Renal pelvis (tissue), 1 donor: ENCODE measurements at regions not wholly inside any gene's neighbourhood (a gene's known extent, or its start where the extent isn't known, plus 50 kb on each side); places are given as distances from the start of the nearest gene placed in this dataset.
"Not testable (repeated sequence)": the region's sequence is repeated elsewhere in the genome, so short reads cannot be mapped to it uniquely, and the experiment has no call there.

Experiments used
- DNase-seq: peaks from one replicate; pipeline ENCODE4 v3.0.0-alpha.2; 2013

DNA sequence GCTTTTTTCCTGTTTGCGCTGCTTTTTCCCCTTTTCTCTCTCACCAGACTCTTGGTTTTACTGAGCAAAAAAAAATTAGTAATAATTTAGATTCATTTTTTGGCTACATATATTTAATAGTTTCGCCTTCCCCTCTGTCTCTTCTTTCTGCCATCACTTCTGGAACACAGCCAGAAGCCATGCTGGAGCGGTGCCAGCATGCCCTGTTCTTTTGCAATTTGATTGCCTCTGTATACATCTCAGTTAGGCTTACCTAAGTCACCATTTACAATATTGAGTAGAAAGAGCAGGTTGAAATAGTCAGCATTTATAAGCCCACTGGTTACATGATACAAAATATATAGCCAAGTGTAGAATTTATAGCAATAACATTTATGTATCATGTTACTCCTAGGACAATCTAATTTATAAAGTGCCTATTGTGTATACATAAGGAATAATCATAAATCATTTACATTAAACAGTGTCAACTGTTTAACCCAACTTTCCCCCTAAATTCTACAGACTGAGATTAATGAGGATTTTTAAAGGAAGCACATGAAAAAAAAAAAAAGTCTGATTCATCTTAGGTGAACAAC lies 413.8 kb upstream of the SOX5 start:
- DNase-seq: no peak

DNA sequence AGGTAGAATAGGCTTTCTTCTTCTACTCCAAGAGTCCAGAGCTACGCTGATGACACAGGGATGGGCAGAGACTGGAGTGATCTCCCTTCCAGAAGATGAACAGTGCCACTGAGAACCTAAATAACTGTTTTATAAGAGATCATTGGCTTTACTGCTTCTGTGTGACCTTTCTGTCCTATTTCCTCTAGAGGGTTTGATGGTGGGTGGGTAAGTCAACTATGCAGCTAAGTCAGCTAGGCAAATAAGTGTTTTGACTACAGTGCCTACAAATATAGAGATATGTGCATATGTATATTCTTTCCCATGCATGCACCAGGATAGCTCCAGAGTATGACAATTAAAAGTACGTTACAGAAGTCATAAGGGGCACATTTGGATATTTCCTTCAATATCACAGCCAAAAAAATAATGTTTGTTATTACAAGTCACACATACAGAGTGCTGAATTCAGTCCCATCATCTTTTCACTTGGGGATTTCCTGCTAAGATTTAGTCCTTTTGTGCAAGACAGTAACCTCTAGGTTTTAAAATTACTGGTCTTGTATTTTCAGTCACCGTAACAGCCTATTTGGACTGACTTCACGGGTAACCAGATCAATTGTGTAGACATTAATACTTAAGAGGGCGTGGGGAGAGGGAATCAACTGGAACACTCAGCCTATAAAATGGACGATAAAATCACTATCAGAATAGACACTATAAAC lies 412.6 kb upstream of the SOX5 start:
- DNase-seq: no peak

DNA sequence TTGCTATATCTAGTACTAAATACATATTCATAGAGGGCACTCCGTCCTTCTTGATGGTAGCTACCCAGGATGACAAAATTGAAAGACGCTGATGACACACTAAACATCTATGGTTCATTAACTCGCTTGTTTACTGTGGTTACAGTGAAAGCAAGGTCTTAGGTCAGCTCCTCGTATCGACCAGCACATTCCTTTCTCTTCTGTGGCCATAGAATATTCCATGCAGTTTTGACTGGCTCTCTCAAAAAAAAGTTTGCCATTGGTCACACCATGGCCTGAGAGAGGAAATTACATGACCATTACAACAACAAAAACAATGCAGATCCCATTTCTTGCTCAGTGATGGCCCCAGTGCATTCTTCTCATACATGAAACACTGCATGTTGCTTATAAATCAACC lies 411.4 kb upstream of the SOX5 start:
- DNase-seq: no peak

DNA sequence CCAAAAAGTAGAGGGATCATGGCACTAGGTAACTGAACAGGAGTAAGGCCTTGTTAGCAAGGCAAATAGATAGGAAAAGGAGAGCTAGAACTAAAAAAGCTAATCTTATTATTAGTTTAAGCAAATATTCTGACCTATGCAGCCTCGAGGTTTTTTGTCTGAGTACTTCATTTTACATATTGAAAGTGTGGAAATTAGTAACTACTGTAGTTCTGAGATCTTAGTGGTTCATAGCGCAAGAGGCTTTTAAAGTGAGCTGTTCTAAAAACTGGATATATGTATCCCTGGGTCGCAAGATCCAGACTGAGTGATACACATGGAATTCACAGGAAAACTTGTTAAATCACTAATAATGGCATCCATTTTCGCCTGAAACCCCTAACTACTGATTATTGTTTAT lies 411.0 kb upstream of the SOX5 start:
- no peak for DNase-seq

DNA sequence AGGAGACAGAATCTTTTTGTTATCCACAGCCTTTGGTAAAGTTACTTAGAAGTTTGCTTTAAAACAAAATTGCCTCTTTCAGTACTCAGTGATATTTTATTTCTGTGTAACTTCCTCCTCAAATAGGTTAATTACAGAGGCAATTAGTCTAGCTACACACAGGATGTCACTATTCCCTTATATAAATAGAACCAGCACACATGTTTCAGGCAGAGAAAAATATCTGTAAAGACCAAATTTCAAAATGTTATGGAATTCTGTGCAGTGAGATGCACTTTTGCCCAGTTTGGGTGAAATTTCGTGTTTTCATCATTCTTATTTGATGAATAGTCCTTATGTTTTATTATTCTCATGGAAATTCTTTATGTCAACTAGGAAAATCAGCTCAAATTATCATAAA lies 410.6 kb upstream of the SOX5 start:
- no peak for DNase-seq

DNA sequence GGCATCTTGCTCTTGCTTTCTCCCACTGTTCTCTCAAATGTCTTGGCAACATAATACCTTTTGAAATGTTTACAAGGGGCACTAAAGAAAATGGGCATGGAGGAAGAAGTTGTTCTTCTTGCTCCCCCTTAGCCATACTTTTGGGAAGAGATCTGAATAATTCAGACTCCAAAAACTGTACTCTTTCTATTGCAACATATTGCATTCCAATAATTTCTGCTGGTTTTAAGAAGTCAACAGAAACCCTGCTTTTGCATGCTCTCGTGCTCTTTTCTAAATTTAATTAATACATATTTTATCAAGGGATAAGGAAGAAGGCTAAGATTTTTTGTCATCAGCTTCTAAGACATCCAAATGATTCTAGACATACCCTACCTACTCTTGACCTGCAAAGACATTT lies 409.9 kb upstream of the SOX5 start:
- DNase-seq: no peak

DNA sequence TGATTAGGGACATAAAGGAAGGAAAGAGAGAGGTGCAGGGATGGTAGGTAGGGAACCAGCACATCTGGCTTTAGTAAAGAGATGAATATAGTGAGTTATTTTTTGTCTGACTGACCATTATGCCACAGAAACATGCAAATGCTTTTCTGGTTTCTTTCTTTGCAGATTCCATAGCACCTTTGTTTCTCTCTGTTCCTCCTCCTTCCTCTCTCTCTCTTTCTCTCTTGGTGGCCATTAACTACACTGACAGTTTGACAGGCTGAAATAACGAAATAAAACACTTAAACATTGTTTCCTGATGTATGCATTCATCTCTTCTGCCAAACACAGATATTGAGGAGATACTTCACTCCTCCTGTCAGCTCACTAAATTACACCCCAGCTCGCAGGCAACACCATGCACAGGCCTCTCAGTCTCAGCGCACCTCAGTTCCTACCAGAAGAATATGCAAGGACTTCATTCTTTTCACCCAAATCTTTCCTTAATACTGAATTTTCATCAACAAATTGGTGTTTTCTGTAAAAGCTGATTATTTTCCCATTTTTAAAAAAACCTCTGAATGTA lies 406.9 kb upstream of the SOX5 start:
- no peak for DNase-seq

DNA sequence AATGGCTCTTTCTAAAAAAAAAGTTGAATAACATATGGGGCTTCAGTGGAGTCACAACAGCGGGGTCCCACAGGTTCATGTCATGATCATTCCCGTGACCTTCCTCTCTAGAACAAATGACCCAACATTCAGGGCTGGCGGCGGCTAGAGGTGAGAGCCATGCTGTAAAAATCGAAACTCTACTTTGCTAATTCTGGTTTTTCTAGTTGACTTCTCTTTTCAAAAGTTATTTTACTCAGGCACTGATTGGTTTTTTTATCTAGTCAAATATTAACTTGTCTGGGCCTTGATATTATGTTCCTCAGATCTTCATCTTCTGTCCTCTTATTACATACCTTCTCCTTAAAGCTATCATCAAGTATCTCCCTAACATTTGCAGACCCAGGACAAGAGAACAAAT lies 402.9 kb upstream of the SOX5 start:
- no peak for DNase-seq

DNA sequence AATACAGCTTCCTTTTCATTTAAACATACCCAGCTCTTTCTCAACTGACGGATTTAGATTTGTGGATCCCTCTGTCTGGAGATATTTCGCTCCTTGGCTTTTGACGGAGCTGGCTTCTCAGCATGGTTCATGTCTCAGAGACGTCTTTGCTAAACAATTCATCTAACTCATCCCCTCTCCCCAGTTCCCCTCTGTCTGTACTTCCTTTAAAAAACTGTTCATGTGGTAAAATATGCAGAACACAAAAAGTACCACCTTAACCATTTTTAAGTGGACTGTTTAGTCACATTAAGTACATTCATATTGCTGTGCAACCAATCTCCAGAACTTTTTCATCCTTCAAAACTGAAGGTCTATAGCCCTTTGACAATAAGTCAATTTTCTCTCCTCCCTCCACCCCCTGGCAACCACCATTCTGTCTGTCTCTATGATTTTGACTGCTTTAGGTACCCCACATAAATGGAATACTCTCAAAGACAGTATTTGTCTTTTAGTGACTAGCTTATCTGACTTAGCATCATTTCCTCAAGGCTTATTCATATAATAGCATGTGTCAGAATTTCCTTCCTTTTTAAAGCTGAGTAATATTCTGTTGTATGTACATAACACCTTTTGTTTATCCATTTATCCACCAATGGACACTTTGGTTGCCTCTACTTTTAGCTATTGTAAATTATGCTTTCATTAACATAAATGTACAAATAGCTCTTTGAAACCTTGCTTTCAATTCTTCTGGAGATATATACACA lies 399.8 kb upstream of the SOX5 start:
- DNase-seq: no peak

DNA sequence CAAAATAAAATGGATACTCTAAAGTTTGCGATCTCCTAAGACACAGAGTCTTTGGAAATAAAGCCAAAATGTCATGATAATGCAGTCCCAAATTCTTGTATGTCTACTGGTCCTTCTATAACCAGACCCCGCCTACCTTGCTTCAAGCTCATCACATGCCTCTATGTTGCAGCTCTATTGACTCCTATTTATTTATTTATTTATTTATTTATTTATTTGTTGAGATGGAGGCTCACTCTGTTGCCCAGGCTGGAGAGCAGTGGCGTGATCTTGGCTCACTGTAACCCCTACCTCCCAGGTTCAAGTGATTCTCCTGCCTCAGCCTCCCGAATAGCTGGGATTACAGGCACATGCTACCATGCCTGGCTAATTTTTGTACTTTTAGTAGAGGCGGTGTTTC lies 398.7 kb upstream of the SOX5 start:
- not testable (repeated sequence) for DNase-seq

DNA sequence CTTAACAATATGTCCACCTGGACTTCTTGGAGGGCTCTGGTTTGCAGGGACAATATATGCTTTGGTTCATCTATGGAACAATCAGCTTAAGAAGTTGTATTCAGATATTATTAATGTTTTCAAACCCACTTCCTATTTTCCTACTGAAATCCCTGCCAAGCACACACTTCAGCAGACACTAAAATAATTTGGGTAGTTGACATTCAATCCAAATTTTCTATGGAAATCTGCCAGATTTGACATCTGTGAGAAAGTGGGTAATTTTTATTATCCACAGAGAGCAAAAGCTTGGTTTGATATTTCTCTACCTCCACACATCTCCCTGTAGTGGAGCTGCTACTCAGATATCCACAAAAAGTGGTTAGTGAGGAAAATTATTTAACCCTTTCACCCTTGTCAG lies 378.8 kb upstream of the SOX5 start:
- no peak for DNase-seq

DNA sequence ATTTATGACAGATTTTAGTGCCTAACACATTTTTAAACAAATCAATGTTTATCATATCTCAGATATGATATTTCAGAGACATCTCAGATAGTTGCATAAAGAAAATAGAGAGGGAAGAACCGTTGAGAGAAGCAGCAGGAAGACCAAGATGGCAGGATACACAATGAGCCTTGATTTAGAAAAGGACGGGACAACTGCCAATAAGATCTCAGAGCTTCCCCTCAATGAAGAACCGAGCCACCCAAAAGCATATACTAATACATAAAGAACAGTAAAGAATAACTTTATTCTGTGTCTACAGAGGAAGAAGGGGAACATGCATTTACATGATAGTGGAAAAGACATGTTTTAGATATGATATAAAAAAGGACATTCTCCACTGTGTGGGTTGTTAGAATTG lies 375.9 kb upstream of the SOX5 start:
- DNase-seq: no peak

DNA sequence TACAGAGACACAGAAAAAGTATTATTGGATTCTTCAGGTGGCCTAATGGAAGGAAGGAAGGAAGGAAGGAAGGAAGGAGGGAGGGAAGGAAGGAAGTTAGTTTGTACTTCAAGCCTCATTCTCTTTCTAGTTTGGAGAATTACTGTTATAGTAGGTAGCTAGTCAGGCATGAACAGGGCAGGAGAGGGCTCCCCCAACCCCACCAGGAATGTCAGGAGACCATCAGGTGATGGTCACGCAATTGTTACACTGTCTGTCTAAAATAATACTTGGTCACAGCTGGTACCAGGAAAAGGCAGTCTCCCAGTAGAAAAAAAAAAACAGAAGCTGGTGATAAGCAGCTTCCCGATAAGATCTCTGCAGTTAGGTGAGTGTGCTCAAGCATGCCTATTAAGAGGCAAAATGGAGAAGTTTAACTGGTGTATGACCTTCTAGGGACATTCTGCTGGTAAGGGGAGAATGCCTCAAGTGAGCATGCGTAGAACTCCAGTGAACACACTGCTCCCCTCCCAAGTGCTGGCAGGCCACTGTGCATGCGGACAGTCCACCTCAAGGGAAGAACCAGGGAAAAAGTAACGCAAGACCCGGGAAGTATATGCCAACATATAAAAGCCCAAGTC lies 358.4 kb upstream of the SOX5 start:
- DNase-seq: peak; percentile 12

DNA sequence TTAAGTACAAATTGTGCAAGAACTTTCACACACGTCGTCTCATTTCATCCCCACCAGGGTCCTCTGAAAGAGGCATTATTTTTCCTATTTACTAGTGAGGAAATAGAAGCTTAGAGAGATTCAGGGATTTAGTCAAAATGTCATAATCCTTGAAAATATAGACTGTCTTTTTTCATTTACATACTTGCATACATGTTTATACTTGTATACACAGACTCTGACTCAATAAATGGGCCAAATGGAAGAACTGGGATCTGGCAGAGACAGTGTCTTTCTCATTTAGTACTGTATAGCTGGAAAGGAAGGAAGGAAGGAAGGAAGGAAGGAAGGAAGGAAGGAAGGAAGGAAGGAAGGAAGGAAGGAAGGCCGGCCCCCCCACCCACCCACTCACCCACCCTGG lies 357.7 kb upstream of the SOX5 start:
- DNase-seq: no peak

DNA sequence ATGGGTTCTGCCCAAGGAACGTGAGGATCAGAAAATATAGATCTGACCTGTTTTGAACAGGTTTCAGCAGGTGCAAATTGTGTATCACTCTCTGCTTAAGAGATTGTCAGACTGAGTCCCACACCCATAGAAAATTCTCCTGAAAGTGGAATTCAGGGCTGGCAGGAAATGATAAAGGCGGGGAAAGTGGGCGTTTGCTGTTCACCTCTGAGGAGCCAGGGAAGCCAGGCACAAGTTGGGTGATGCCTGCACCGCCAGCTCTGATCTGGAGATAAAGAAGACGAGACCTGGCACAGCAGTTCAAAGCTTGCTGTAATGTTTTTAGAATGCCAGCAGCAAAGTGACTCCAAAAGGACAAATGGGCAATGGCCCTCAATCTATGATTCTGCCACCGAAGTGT lies 356.5 kb upstream of the SOX5 start:
- DNase-seq: no peak

DNA sequence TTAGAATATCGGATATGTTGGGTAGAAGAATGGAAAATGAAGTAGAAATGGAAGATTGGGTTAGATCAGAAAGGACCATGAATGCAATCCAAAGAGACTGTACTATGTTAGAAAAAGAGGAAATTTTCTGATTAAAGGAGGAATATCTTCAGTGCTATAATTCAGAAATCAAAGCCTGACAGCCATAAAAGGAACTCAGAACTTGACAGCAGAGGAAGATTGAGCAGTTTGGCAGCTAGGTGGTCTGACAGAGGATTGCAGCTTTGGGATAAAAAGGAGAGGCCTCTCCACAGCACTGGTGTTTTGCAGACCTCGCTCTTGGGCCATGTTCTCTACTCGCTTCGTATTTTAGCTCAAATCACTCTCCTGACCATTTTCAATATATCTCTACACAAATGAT lies 354.8 kb upstream of the SOX5 start:
- DNase-seq: no peak

DNA sequence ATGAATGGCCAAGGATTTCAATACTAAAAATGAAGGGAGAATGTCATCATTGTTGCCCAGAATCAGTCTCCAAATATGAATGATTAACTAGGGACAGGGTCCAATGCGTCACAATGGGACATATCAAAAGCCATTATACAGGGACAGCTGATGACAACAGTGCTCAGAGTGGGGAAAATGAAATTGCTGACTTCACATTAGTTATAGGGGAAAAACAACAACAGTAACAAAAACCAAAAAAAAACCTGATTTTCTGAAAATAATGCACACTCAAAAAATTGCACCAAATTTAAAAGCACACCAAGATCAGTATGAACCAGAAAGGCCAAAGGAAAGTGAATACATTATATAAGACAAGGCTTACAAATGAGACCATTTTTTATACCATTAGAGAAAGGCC lies 353.2 kb upstream of the SOX5 start:
- DNase-seq: no peak

DNA sequence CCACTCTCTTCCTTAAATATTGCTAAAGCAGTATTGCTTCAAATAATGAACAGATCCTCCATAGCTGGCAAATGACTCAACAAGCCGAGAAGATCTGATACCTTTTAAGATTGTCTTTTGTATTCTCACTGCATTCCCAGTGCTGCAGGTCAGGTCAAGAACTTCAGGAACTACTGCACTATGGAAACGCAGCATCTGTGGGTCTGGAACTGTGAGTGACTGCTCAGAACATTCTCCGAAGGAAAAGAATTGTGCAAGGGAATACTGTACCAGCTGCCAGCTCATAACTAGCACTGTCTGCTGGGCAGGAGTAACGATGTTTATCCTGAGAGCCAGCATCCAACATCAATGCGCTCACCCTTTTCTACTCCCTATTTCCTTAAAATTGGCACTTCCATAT lies 348.0 kb upstream of the SOX5 start:
- no peak for DNase-seq

DNA sequence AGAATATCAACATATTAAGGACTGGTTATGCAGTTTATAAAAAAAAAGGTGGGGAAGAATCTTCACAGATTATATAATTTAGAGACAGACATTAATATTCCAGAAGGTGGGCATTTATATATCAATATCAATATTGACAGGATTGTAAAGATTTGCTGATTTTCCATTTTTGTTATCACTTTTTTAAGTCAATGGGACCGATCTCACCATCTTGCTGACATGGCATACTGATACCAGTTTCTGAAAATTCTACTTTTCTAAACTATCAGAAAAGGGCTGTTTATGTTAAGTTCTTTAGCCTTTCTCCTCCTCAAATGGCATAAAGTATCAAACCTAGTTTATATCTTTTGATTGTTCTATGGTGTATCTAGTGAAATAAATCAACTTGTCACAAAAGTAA lies 344.1 kb upstream of the SOX5 start:
- no peak for DNase-seq

DNA sequence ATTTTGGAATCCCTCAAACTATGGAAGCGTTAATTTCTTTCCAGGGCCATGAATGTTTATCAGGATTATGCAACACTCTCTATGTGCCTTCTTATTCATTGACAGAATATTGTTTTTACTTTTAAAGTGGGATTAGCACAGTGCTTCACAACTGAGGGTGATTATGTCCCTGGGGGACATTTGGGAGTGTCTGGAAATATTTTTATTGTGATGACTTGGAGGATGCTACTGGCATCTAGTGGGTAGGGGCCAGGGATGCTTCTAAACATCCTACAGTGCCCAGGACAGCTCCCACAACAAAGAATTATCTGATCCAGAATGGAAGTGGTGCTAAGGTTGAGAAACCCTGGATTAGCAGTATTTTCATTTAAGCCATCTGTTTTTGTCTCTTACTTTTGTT lies 338.5 kb upstream of the SOX5 start:
- DNase-seq: no peak

DNA sequence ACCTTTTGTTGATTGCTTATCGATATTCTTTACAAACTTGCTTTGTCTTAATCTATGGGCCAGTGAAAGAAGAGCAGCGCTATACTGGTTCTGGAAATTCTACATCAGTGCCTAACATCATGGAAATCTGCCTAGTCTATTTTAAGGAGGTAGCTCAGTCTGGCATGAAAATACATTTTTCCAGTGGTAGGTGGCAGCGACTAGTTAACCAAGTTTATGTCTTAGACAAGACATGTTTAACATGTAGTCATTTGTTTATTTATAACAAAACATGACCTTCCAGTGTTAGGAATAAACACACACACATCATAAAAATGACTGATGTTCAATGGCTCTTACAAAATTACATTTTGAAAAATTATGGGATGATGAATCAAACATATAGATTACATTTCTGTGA lies 336.0 kb upstream of the SOX5 start:
- no peak for DNase-seq

DNA sequence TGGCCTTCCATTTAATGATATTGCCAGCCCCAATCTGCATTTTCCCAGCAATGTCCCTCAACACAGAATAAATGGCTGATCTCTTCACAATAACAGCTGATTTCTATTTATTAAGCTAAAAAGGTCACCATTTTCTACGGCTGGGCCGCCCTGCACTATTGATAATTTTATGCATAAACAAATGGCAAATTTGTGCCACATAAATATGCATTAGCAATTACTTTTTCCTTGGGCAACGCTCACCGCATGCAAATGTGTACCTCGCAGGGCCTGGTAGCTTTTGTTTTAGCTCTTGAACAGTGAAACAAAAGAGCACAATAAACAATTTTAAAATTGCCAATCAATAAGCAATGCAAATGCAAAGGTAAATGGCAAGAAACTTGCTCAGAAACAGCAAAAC lies 331.9 kb upstream of the SOX5 start:
- no peak for DNase-seq
